Stomach smooth muscle (tissue), 2 donors: ENCODE measurements at regions not wholly inside any gene's neighbourhood (a gene's known extent, or its start where the extent isn't known, plus 50 kb on each side); places are given as distances from the start of the nearest gene placed in this dataset.

ENCODE experiments used
- H3K27ac ChIP-seq: one replicate; pipeline ENCODE4 v1.7.0; 2013; ENCODE audit warnings: mild to moderate bottlenecking, low read length, inconsistent platforms
- H3K27me3 ChIP-seq, 2 donors: one replicate each; pipeline ENCODE4 v1.7.0; 2013; ENCODE audit warnings: low read length in 2 of 2; ENCODE audit not compliant: insufficient read depth in 2 of 2, control insufficient read depth in 1 of 2
- H3K36me3 ChIP-seq, 2 donors: one replicate each; pipeline ENCODE4 v1.7.0; 2013; ENCODE audit warnings: low read length in 2 of 2; ENCODE audit not compliant: control insufficient read depth in 2 of 2, insufficient read depth in 2 of 2
- H3K4me1 ChIP-seq: one replicate; pipeline ENCODE4 v1.7.0; 2013; ENCODE audit warnings: low read length; ENCODE audit not compliant: control insufficient read depth, insufficient read depth
- H3K4me3 ChIP-seq, 2 donors: one replicate each; pipeline ENCODE4 v1.7.0; 2013; ENCODE audit warnings: low read length in 2 of 2
- H3K9ac ChIP-seq, 2 donors: one replicate each; pipeline ENCODE4 v1.7.0; 2013; ENCODE audit warnings: low read length in 2 of 2, mild to moderate bottlenecking in 1 of 2
- H3K9me3 ChIP-seq, 2 donors: one replicate each; pipeline ENCODE4 v1.7.0; 2013; ENCODE audit warnings: low read length in 2 of 2; ENCODE audit not compliant: control insufficient read depth in 2 of 2
- donor health status: healthy.
- donor health status: Pancreatic carcinoma.

- no peaks in the 10 kb centered on the region for H3K36me3 ChIP-seq
- no peak overlapping the region for H3K9ac ChIP-seq
- no peaks in the 10 kb centered on the region for H3K4me1 ChIP-seq
- H3K27me3 ChIP-seq = no peaks in the 10 kb centered on the region
- H3K9me3 ChIP-seq = peaks cover 0 to 6% of the 10 kb centered on the region in 2 donors
- no peak overlapping the region for H3K4me3 ChIP-seq
- H3K27ac ChIP-seq = no peak overlapping the region
These were observed 75.4 kb downstream of the ETS2 start for GRCh38 chr21:38881131-38881530.

- H3K36me3 ChIP-seq = no peaks in the 10 kb centered on the region
- H3K9ac ChIP-seq = no peak overlapping the region
- H3K4me1 ChIP-seq = no peaks in the 10 kb centered on the region
- peaks cover 0 to 6% of the 10 kb centered on the region in 2 donors for H3K9me3 ChIP-seq
- H3K4me3 ChIP-seq = no peak overlapping the region
- H3K27me3 ChIP-seq = no peaks in the 10 kb centered on the region
- H3K27ac ChIP-seq = no peak overlapping the region
These were observed 74.8 kb downstream of the ETS2 start for GRCh38 chr21:38880577-38880966.

- peaks cover 0 to 6% of the 10 kb centered on the region in 2 donors for H3K9me3 ChIP-seq
- H3K9ac ChIP-seq = no peak overlapping the region
- no peak overlapping the region for H3K27ac ChIP-seq
- H3K4me3 ChIP-seq = peak overlapping the region in 1 of 2 donors; percentile 22
- H3K27me3 ChIP-seq = no peaks in the 10 kb centered on the region
- no peaks in the 10 kb centered on the region for H3K4me1 ChIP-seq
- H3K36me3 ChIP-seq = no peaks in the 10 kb centered on the region
These were observed 74.3 kb downstream of the ETS2 start for GRCh38 chr21:38879912-38880576.

- Histone ChIP-seq H3K9me3 (peaks cover 0 to 4% of the 10 kb centered on the region in 2 donors), H3K4me1 (no peaks in the 10 kb centered on the region), H3K4me3 (no peak overlapping the region), H3K27me3 (no peaks in the 10 kb centered on the region), H3K9ac (no peak overlapping the region), H3K36me3 (no peaks in the 10 kb centered on the region), H3K27ac (no peak overlapping the region)
These were observed 72.8 kb downstream of the ETS2 start for GRCh38 chr21:38878379-38879179.

GRCh38 chr21:38875694-38876492 lies 70.2 kb downstream of the ETS2 start:
- no peak overlapping the region for H3K4me3 ChIP-seq

More at GRCh38 chr21:38875694-38876492, 70.2 kb downstream of the ETS2 start:
- H3K9me3 ChIP-seq = peaks cover 0 to 4% of the 10 kb centered on the region in 2 donors
- no peak overlapping the region for H3K27ac ChIP-seq
- no peaks in the 10 kb centered on the region for H3K4me1 ChIP-seq
- H3K27me3 ChIP-seq = no peaks in the 10 kb centered on the region
- H3K36me3 ChIP-seq = no peaks in the 10 kb centered on the region
- H3K9ac ChIP-seq = no peak overlapping the region
